Mucosa of descending colon (tissue), 3 donors: ENCODE measurements at regions not wholly inside any gene's neighbourhood (a gene's known extent, or its start where the extent isn't known, plus 50 kb on each side); places are given as distances from the start of the nearest gene placed in this dataset.

Experiments used
- ATAC-seq: fragments of 200-7000 bp; cut with Tn5 transposase; one replicate; pipeline ENCODE4 v1.9.1; 2020; ENCODE audit warnings: mild to moderate bottlenecking, moderate library complexity
- DNase-seq, 3 donors: peaks; one replicate each; pipeline ENCODE4 v3.0.0-alpha.2; 2020
- H3K36me3 ChIP-seq: fragments of 200-600 bp; one replicate; pipeline ENCODE4 v1.8.0; 2021; ENCODE audit warnings: low read depth, mild to moderate bottlenecking
- H3K4me1 ChIP-seq: fragments of 200-600 bp; one replicate; pipeline ENCODE4 v1.8.0; 2021; ENCODE audit warnings: low read depth, mild to moderate bottlenecking
- H3K4me3 ChIP-seq: fragments of 200-600 bp; one replicate; pipeline ENCODE4 v1.8.0; 2021; ENCODE audit warnings: mild to moderate bottlenecking
- H3K9me3 ChIP-seq: fragments of 200-600 bp; one replicate; pipeline ENCODE4 v1.8.0; 2021; ENCODE audit warnings: mild to moderate bottlenecking
- intact Hi-C, 2 donors: fragments of 100-400 bp; cut with DNase I in 1 of 2; cut with micrococcal nuclease in 1 of 2; formaldehyde crosslinking; loops; one replicate each; pipeline versions ENCODE4 v1.11.0 to v1.11.1; 2022; cut with DNase I, micrococcal nuclease
- TF ChIP-seq, protein P1 (sequence below): fragments of 200-600 bp; IDR thresholded peaks from one replicate; pipeline ENCODE4 v1.8.0; 2022; ENCODE audit warnings: antibody characterized with exemption, mild to moderate bottlenecking
- donor health status: DM: no; HTN: no; CAD: no; lungs with moderate emphysema.
- donor health status: DM: no; HTN: no; CAD: no.
- donor health status: DM: no; HTN: yes; CAD: no.

DNA sequence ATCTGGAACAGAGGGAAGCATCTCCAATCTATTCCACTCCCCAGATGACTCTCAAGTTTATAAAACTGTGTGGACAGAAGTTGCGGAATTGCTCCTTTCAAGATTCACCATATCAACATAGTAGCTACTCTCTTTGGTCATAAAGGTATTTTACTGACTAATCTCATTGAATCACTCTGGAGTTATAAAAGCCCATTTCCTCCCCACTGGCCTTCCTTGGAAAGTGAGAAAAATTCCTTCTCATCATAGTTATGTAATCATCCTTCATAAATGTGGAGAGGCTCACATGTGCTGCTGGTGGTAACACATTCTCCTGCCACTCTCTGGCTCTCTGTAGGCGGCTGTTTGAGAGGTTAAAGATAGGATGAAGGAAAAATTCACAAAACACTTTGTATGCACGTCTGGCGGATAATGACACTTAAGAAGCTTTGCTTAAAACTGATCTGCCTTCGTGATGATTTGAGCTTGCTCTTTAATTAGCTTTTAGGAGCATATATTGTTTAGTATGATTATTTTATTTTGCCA, 1034.0 kb upstream of the EEF2KMT start:
- TF ChIP-seq, protein P1, sequence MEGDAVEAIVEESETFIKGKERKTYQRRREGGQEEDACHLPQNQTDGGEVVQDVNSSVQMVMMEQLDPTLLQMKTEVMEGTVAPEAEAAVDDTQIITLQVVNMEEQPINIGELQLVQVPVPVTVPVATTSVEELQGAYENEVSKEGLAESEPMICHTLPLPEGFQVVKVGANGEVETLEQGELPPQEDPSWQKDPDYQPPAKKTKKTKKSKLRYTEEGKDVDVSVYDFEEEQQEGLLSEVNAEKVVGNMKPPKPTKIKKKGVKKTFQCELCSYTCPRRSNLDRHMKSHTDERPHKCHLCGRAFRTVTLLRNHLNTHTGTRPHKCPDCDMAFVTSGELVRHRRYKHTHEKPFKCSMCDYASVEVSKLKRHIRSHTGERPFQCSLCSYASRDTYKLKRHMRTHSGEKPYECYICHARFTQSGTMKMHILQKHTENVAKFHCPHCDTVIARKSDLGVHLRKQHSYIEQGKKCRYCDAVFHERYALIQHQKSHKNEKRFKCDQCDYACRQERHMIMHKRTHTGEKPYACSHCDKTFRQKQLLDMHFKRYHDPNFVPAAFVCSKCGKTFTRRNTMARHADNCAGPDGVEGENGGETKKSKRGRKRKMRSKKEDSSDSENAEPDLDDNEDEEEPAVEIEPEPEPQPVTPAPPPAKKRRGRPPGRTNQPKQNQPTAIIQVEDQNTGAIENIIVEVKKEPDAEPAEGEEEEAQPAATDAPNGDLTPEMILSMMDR, result no peak
- no peak for ATAC-seq
- H3K9me3 ChIP-seq, result no peaks in the 10 kb centered on the region
- H3K36me3 ChIP-seq, result no peaks in the 10 kb centered on the region
- DNase-seq, result no peak
- no peak overlapping the region for H3K4me3 ChIP-seq
- intact Hi-C loops, result no loop called here
- no peaks in the 10 kb centered on the region for H3K4me1 ChIP-seq

DNA sequence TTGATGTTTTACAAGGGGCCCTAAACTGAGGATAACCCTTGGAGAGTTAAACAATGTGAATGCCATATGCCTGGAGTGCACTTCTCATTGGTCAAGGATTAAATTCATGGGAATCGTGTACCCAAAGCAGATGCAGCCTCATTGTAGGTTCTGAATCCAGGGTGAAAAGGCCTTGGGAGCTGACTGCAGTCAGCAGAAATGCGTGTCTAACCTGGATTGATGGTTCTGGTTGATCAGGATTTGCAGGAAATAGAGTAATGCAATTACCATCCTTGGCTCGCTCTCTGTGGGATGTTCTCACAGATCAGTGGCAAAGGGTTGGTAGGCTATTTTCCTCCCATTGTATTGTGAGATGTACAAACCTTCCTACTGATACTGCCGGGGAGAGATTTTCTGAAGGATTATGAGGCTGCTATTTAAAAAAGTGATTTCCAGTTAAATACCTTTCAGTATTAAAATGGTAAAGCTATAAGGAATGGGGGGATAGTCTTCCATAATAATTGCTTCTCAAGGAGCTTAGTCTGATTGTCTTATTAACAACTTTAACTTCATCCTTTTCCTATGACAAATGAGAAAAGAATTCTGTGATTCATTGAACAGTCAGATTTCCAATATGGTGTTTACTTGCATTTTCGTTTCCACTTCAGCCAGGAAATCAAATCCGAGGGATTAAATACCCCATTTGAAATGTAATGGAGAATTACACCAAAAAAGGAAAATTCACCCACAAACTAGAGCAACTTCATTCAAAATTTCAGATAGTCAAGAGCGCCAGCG, 1028.1 kb upstream of the EEF2KMT start:
- intact Hi-C loops, result no loop called here
- H3K4me3 ChIP-seq, result no peak overlapping the region
- ATAC-seq, result no peak
- TF ChIP-seq, protein P1, result no peak
- no peaks in the 10 kb centered on the region for H3K36me3 ChIP-seq
- no peaks in the 10 kb centered on the region for H3K9me3 ChIP-seq
- no peaks in the 10 kb centered on the region for H3K4me1 ChIP-seq
- no peak for DNase-seq

DNA sequence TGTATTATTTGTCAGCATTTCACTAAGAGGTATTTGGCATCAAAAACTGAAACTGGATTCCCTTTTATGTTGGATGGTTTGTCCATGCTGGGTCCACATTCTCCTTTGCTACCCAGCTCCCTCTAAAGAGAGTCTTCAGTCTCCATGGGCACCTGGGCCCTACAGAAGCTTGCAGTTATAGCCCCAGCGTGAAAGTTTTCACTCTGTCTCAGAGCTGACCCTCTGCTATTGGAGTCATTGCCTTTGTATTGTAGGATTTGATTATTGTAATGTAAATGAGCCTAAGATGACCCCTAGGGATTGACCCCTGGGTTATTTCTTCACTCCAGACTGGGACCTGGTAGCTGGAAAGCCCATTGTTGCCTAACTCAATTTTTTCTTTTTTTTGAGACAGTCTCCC, 1026.5 kb upstream of the EEF2KMT start:
- Histone ChIP-seq H3K4me1 (no peaks in the 10 kb centered on the region), H3K9me3 (no peaks in the 10 kb centered on the region), H3K36me3 (no peaks in the 10 kb centered on the region), H3K4me3 (no peak overlapping the region)
- DNase-seq (no peak), ATAC-seq (no peak)
- TF ChIP-seq, protein P1, result no peak
- intact Hi-C loops, result no loop called here

DNA sequence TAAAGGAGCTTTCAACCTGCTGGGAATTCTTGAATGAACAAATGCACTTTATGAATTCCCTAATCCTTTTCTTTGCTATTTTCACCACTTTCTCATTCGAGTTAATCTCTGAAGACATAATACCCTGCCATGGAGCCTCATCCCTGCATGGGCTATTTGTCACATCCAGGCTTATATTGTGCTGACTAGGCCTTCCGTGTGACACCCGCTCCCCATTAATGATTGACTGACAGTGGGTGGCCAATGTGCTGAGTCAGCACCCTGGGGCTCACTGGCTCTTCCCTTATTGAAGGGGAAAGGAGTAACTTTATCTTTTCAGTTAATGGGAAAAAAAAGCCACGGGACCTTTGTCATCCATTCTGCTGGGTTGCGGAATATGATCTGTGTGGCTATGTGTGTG, 1024.8 kb upstream of the EEF2KMT start:
- intact Hi-C loops, result no loop called here
- Histone ChIP-seq H3K36me3 (no peaks in the 10 kb centered on the region), H3K4me1 (no peaks in the 10 kb centered on the region), H3K9me3 (no peaks in the 10 kb centered on the region), H3K4me3 (no peak overlapping the region)
- ATAC-seq (no peak), DNase-seq (no peak)
- TF ChIP-seq, protein P1, result no peak

DNA sequence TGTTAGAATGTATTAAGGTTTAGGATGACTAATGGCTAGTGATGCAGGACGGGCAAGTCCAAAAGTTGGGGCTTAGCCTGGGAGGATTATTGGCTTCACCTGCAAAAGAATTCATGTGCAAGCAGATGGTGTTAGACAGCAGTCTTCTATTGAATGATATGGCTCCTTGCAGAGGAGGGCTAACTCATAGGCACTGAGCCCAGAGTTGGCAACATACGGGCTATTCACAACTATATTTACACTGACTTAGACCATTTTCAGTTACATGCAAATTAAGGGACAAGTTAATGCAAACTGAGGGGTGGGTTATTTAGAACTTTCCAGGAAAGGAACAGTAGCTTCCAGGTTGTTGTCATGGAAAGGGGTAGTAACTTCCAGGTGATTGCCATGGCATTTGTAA, 1017.1 kb upstream of the EEF2KMT start:
- intact Hi-C loops, result no loop called here
- H3K9me3 ChIP-seq, result no peaks in the 10 kb centered on the region
- no peaks in the 10 kb centered on the region for H3K36me3 ChIP-seq
- no peak for DNase-seq
- TF ChIP-seq, protein P1, result no peak
- no peak for ATAC-seq
- H3K4me1 ChIP-seq, result no peaks in the 10 kb centered on the region
- no peak overlapping the region for H3K4me3 ChIP-seq
